ENCODE measurements at regions not wholly inside any gene's neighbourhood (a gene's known extent, or its start where the extent isn't known, plus 50 kb on each side); places are given as distances from the start of the nearest gene placed in this dataset.

GRCh38 chr11:69890476-69890875 lies 71.3 kb upstream of the FGF3 start:
- no peaks in the 10 kb centered on the region for H3K9me3 ChIP-seq (ENCODE audit: insufficient read depth, low read length)
- H3K27ac ChIP-seq (ENCODE audit: low read length), result no peak overlapping the region
- H3K27me3 ChIP-seq (ENCODE audit: low read depth, low read length), result peaks cover 13% of the 10 kb centered on the region
- H3K4me3 ChIP-seq (ENCODE audit: low read length), result no peak overlapping the region
- no peaks in the 10 kb centered on the region for H3K79me2 ChIP-seq (ENCODE audit: low read length)
- H3K36me3 ChIP-seq (replicated peaks; ENCODE audit: low read depth, low read length), result no peaks in the 10 kb centered on the region
- no peak overlapping the region for H3K9ac ChIP-seq (ENCODE audit: low read length)
- TF ChIP-seq EZH2phosphoT487 (IDR thresholded peaks at IDR 0.05; ENCODE audit: low read depth) (no peak), CTCF (IDR thresholded peaks at IDR 0.05; ENCODE audit: low read depth, low read length) (no peak)
- H3K4me2 ChIP-seq (ENCODE audit: low read length), result no peak overlapping the region
- H3K4me1 ChIP-seq (ENCODE audit: low read length), result no peaks in the 10 kb centered on the region
- H2AFZ ChIP-seq (ENCODE audit: low read depth, low read length), result no peak overlapping the region
- H4K20me1 ChIP-seq (ENCODE audit: insufficient read depth, low read length), result peaks cover 3% of the 10 kb centered on the region; the same call in 1 of the 2 replicates

DNA sequence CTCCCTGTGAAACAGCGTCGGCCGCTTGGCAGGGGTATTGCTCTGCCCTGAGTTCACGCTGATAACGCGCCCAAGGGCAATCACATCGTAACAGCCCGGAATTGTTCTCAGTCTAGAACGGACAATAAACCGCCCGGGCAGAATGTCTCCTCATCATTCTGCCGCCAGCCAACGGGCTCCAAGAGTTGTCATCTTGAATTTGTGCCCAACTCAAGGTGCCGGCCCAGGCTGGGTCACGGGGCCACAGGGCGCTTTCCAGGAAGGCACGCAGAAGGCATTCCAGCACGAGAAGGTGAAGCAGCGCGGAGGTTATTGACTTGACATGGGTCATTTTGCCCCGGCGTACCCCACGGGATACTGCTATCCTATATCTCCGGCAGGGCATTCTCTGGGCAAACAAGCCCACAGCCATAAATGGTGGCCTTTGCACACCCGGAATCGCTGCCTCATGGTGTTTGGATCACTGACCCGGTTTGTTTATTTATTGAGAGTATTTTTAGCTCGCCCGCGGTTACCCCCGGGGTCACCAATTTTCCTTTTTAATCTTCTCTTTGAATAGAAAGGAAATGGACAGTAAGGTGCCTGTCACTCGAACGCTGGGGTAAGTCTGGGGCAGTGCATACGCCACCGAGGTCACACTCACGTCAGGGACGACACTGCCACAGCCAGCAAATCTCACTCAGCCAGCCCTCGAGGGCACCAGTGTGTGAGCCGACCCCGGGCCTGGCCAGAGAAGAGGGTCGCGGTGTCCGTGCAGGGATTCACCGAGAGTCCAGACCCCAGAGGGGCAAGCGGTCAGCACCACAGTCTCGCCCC lies 72.4 kb upstream of the FGF3 start:
- Histone ChIP-seq H3K4me2 (ENCODE audit: low read length) (no peak overlapping the region), H3K27me3 (ENCODE audit: low read depth, low read length) (peaks cover 14% of the 10 kb centered on the region), H4K20me1 (ENCODE audit: insufficient read depth, low read length) (peaks cover 3% of the 10 kb centered on the region; the same call in 1 of the 2 replicates), H3K4me1 (ENCODE audit: low read length) (no peaks in the 10 kb centered on the region), H2AFZ (ENCODE audit: low read depth, low read length) (no peak overlapping the region), H3K9ac (ENCODE audit: low read length) (no peak overlapping the region), H3K36me3 (replicated peaks; ENCODE audit: low read depth, low read length) (no peaks in the 10 kb centered on the region), H3K27ac (ENCODE audit: low read length) (no peak overlapping the region), H3K4me3 (ENCODE audit: low read length) (no peak overlapping the region), H3K79me2 (ENCODE audit: low read length) (no peaks in the 10 kb centered on the region), H3K9me3 (ENCODE audit: insufficient read depth, low read length) (no peaks in the 10 kb centered on the region)
- TF ChIP-seq CTCF (IDR thresholded peaks at IDR 0.05; ENCODE audit: low read depth, low read length) (no peak), EZH2phosphoT487 (IDR thresholded peaks at IDR 0.05; ENCODE audit: low read depth) (no peak)

DNA sequence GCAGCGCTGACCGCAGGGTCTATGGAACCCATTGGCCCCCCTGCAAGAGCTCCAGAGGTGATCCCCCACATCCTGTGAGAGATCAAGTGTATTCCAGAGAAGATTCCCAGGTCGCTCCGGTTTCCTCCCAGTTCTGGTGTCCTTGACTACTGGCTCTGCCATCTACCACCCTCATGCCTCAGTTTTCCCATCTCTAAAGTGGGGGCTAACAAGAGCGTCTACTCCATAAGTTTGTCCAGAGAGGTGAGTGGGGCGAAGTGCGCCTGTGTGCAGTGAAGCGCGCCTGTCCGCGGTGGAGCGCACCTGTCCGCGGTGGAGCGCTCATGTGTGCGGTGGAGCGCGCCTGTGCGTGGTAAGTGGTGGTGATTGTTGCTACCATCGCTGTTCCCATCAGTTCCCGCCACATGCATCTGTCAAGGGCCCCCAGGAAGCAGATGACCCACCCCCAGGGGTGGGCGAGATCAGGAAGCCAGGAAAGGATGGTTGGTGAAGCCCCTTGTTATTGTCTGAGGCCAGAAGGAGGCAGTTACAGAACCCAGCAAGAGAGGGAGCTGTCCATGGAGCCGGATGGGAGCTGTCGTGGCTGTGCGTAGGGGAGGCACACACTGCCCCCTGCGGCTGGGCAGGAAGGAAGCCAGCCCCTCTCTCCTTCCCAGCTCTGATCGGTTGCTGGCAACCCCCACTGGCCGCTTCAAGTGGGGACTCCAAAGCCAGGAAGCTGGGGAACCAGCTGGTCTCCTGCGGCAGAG lies 73.2 kb upstream of the FGF3 start:
- no peaks in the 10 kb centered on the region for H3K36me3 ChIP-seq (replicated peaks; ENCODE audit: low read depth, low read length)

More for the DNA sequence above, 73.2 kb upstream of the FGF3 start:
- H4K20me1 ChIP-seq (ENCODE audit: insufficient read depth, low read length), result peaks cover 3% of the 10 kb centered on the region; the same call in 1 of the 2 replicates
- H2AFZ ChIP-seq (ENCODE audit: low read depth, low read length), result no peak overlapping the region
- H3K27ac ChIP-seq (ENCODE audit: low read length), result no peak overlapping the region
- H3K9ac ChIP-seq (ENCODE audit: low read length), result no peak overlapping the region
- no peaks in the 10 kb centered on the region for H3K9me3 ChIP-seq (ENCODE audit: insufficient read depth, low read length)
- no peak overlapping the region for H3K4me3 ChIP-seq (ENCODE audit: low read length)
- H3K27me3 ChIP-seq (ENCODE audit: low read depth, low read length), result peaks cover 21% of the 10 kb centered on the region
- no peak overlapping the region for H3K4me2 ChIP-seq (ENCODE audit: low read length)
- no peaks in the 10 kb centered on the region for H3K4me1 ChIP-seq (ENCODE audit: low read length)
- no peaks in the 10 kb centered on the region for H3K79me2 ChIP-seq (ENCODE audit: low read length)
- TF ChIP-seq CTCF (IDR thresholded peaks at IDR 0.05; ENCODE audit: low read depth, low read length) (no peak), EZH2phosphoT487 (IDR thresholded peaks at IDR 0.05; ENCODE audit: low read depth) (no peak)
